ENCODE measurements at regions not wholly inside any gene's neighbourhood (a gene's known extent, or its start where the extent isn't known, plus 50 kb on each side); places are given as distances from the start of the nearest gene placed in this dataset.

DNA sequence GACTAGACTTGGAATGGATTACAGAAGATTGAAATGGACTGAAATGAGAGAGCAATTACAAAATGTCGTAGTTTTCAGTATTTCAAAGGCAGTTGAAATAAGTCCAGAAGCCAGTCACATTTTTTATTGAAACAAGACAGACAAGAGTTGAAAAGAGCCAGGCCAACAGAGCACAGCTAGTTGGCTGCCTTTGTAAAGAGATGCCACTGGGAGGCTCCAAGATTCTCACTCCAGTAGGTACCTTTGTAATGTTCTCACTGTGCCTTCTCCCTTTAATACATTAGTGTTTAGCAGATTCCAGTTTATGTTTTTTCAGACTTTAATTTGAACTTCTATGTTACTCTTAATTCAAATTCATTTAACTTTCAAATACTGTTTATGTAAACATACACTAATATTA, 234.8 kb downstream of the DSEL start:
- no peak overlapping the region for H3K4me3 ChIP-seq (ENCODE audit: low read depth, low read length)
- no CpG with 5 or more reads among the region's 1 CpG for WGBS (ENCODE audit: insufficient coverage)
- no peak for DNase-seq (ENCODE audit: low read depth in 4 of 6, low spot score in 6 of 6)

DNA sequence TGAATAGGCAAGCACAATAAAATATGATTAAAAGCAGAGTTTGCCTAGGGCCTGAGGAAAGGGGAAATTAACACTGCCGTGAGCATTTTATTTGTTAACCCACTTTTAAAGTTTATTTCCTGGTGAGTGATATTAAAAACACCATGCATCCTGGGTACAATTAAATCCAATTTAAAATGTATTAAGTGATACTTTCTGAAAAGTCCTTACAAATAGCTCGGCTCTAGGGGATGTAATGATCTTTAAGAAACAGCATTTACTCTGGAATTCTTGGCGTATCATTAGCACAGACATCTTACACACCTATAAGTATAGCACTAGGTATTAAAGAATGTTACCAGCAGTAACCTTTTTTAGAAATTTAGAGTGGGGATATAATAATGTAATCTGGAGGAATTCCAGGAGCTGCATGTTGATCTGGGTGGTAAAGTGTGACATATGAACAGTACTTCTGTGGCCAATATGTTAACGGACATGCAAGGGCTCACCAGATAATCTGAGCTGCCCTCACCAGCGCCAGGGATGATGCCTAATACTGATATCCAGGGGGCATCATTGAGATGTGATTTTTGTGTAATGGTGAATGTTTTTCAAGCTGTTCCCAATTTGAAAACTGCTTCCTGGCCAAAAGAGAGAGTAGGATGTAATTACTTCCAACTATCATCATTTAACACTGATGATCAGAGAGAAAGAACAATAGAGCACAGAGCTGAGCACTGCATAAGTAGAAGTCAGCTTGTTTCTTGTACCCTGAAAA, 235.9 kb downstream of the DSEL start:
- no peaks in the 10 kb centered on the region for H3K4me1 ChIP-seq (ENCODE audit: control insufficient read depth, insufficient read depth, low read length)
- DNase-seq (ENCODE audit: low read depth in 4 of 6, low spot score in 6 of 6): peak in 2 of 6 donors; percentile 10 to 74
- no peaks in the 10 kb centered on the region for H3K9me3 ChIP-seq (ENCODE audit: control insufficient read depth, insufficient read depth, low read length)
- no peaks in the 10 kb centered on the region for H3K27me3 ChIP-seq (ENCODE audit: control insufficient read depth, insufficient read depth, low read length)
- 73% methylated on average over 1 of the region's 5 CpGs for WGBS (ENCODE audit: insufficient coverage)
- no peaks in the 10 kb centered on the region for H3K36me3 ChIP-seq (ENCODE audit: control insufficient read depth, insufficient read depth, low read length)
- no peak overlapping the region for H3K27ac ChIP-seq (ENCODE audit: low read depth, low read length)
- no peak overlapping the region for H3K4me3 ChIP-seq (ENCODE audit: low read depth, low read length)

More for the DNA sequence above, 234.8 kb downstream of the DSEL start:
- Histone ChIP-seq H3K27me3 (ENCODE audit: control insufficient read depth, insufficient read depth, low read length) (no peaks in the 10 kb centered on the region), H3K4me1 (ENCODE audit: control insufficient read depth, insufficient read depth, low read length) (no peaks in the 10 kb centered on the region), H3K27ac (ENCODE audit: low read depth, low read length) (no peak overlapping the region), H3K9me3 (ENCODE audit: control insufficient read depth, insufficient read depth, low read length) (no peaks in the 10 kb centered on the region), H3K36me3 (ENCODE audit: control insufficient read depth, insufficient read depth, low read length) (no peaks in the 10 kb centered on the region)

DNA sequence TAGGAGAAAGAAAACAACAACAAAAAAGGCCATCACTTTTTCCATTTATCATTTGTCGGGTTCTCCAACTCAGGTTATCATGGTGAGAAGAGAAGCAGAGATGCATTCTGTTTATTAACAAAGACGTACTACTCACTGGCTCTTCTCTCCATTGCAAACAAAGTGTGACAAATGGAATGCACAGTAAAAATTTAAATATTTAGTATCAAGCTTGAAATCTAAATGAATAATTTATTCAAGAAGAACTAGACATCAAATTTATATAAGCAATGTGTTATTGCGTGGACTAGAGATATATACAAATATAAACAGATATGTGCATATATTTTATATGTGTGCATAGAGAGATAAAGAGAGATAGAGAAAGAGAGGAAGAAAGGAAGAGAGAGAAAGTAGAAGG, 236.5 kb downstream of the DSEL start:
- H3K4me3 ChIP-seq (ENCODE audit: low read depth, low read length): no peak overlapping the region
- whole genome bisulfite sequencing (ENCODE audit: insufficient coverage): no CpG with 5 or more reads among the region's 3 CpGs
- H3K4me1 ChIP-seq (ENCODE audit: control insufficient read depth, insufficient read depth, low read length): no peaks in the 10 kb centered on the region
- DNase-seq (ENCODE audit: low read depth in 4 of 6, low spot score in 6 of 6): no peak
- no peaks in the 10 kb centered on the region for H3K36me3 ChIP-seq (ENCODE audit: control insufficient read depth, insufficient read depth, low read length)
- H3K9me3 ChIP-seq (ENCODE audit: control insufficient read depth, insufficient read depth, low read length): no peaks in the 10 kb centered on the region
- no peak overlapping the region for H3K27ac ChIP-seq (ENCODE audit: low read depth, low read length)
- no peaks in the 10 kb centered on the region for H3K27me3 ChIP-seq (ENCODE audit: control insufficient read depth, insufficient read depth, low read length)

DNA sequence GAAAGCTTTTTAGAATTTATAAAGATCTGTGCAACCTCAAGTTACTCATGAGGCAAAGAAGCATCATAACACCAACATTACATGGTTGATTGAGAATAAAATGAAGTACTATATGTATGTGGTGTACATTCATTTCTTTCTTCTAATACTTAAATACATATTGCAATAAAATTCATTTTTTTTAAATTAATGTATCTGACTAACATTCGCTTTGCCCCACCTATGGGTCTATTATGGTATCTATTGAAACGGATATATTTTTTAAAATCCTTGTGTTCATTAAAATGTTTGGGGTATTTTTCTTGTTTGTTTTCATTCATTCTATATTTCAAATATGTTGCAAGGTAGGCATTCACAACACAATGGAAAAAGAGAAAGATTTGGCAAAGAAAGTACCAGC, 237.5 kb downstream of the DSEL start:
- Histone ChIP-seq H3K4me1 (ENCODE audit: control insufficient read depth, insufficient read depth, low read length) (no peaks in the 10 kb centered on the region), H3K9me3 (ENCODE audit: control insufficient read depth, insufficient read depth, low read length) (no peaks in the 10 kb centered on the region), H3K27me3 (ENCODE audit: control insufficient read depth, insufficient read depth, low read length) (no peaks in the 10 kb centered on the region), H3K27ac (ENCODE audit: low read depth, low read length) (no peak overlapping the region), H3K4me3 (ENCODE audit: low read depth, low read length) (no peak overlapping the region), H3K36me3 (ENCODE audit: control insufficient read depth, insufficient read depth, low read length) (no peaks in the 10 kb centered on the region)
- DNase-seq (ENCODE audit: low read depth in 4 of 6, low spot score in 6 of 6): no peak
- no CpG with 5 or more reads among the region's 2 CpGs for WGBS (ENCODE audit: insufficient coverage)

DNA sequence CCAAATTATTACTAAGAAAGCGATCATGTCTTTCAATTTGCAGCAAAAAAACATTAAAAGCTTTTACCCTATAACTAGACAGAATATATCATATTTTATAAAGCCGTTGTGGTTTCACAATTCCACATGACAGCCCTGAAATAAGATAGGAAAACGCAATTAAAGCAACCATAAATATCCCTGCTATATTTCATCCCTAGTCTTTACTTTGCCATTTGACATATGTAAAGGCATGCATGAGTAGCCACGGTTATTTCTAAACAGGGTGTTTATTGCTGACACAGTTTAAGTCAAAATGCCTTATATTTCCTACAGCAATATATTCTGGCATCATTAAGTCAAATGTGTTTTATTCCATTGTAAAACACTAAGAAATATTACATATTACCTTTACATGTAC, 239.9 kb downstream of the DSEL start:
- no peak for DNase-seq (ENCODE audit: low read depth in 4 of 6, low spot score in 6 of 6)

DNA sequence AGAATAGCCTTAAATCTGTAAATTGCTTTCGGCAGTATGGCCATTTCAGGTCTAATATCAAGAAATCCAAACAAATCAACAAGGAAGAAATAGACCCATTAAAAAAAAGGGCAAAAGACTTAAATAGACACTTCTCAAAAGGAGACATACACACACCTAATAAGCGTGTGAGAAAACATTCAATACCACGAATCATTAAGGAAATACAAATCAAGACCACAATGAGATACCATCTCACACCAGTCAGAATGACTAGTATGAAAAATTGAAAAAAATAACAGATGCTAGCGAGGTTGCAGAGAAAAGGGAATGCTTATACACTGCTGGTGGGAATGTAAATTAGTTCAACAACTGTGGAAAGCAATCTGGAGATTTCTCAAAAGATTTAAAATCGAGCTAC, 243.2 kb downstream of the DSEL start:
- no peak overlapping the region for H3K4me3 ChIP-seq (ENCODE audit: low read depth, low read length)
- H3K27me3 ChIP-seq (ENCODE audit: control insufficient read depth, insufficient read depth, low read length): no peaks in the 10 kb centered on the region
- no CpG with 5 or more reads among the region's 5 CpGs for WGBS (ENCODE audit: insufficient coverage)
- no peaks in the 10 kb centered on the region for H3K9me3 ChIP-seq (ENCODE audit: control insufficient read depth, insufficient read depth, low read length)
- H3K4me1 ChIP-seq (ENCODE audit: control insufficient read depth, insufficient read depth, low read length): no peaks in the 10 kb centered on the region
- DNase-seq (ENCODE audit: low read depth in 4 of 6, low spot score in 6 of 6): no peak
- H3K36me3 ChIP-seq (ENCODE audit: control insufficient read depth, insufficient read depth, low read length): no peaks in the 10 kb centered on the region
- no peak overlapping the region for H3K27ac ChIP-seq (ENCODE audit: low read depth, low read length)

More for the DNA sequence above, 239.9 kb downstream of the DSEL start:
- no peaks in the 10 kb centered on the region for H3K36me3 ChIP-seq (ENCODE audit: control insufficient read depth, insufficient read depth, low read length)
- no peak overlapping the region for H3K4me3 ChIP-seq (ENCODE audit: low read depth, low read length)
- H3K9me3 ChIP-seq (ENCODE audit: control insufficient read depth, insufficient read depth, low read length): no peaks in the 10 kb centered on the region
- H3K27me3 ChIP-seq (ENCODE audit: control insufficient read depth, insufficient read depth, low read length): no peaks in the 10 kb centered on the region
- no peaks in the 10 kb centered on the region for H3K4me1 ChIP-seq (ENCODE audit: control insufficient read depth, insufficient read depth, low read length)
- WGBS (ENCODE audit: insufficient coverage): no CpG with 5 or more reads among the region's 4 CpGs
- no peak overlapping the region for H3K27ac ChIP-seq (ENCODE audit: low read depth, low read length)

DNA sequence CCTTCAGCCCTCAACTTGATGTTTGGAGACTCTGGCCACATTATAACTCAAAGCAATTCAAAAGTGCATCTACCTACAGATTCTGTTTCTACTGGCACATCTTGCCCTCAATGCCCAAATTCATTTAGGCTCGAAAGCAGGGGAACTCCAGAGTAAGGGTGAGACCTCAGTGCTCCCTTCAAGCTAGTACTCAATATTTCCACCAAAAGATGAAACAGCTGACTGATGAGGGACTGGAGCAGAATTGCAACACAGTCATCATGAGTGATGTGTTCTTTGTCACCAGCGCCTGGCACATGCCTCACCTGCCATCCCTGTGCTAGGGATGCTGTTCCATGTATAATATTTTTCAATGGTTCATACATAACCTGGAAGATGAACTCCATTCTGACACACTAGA, 247.3 kb downstream of the DSEL start:
- no peaks in the 10 kb centered on the region for H3K27me3 ChIP-seq (ENCODE audit: control insufficient read depth, insufficient read depth, low read length)
- no peaks in the 10 kb centered on the region for H3K4me1 ChIP-seq (ENCODE audit: control insufficient read depth, insufficient read depth, low read length)
- DNase-seq (ENCODE audit: low read depth in 4 of 6, low spot score in 6 of 6): no peak
- H3K4me3 ChIP-seq (ENCODE audit: low read depth, low read length): no peak overlapping the region
- no peaks in the 10 kb centered on the region for H3K9me3 ChIP-seq (ENCODE audit: control insufficient read depth, insufficient read depth, low read length)
- no peaks in the 10 kb centered on the region for H3K36me3 ChIP-seq (ENCODE audit: control insufficient read depth, insufficient read depth, low read length)
- no CpG with 5 or more reads among the region's 2 CpGs for WGBS (ENCODE audit: insufficient coverage)
- no peak overlapping the region for H3K27ac ChIP-seq (ENCODE audit: low read depth, low read length)

DNA sequence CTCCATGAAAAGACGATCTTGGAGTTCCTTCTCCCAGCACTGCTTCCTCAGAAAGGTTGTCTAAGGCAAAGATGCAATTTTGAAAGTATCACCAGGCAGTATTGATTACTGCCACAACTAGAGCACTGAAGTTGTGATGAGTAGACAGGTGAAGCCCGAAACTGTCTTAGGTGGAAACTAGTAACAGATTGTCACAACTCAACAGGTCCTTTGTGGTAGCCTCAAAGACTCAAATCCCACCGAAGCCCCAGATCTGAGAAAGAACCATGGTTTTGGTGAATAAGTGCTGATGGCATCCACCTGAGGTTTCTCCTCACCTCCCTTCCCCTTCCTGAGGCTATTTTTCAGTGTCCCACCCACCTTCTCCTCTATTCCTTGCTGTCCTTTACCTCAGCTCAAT, 248.0 kb downstream of the DSEL start:
- Histone ChIP-seq H3K9me3 (ENCODE audit: control insufficient read depth, insufficient read depth, low read length) (no peaks in the 10 kb centered on the region), H3K36me3 (ENCODE audit: control insufficient read depth, insufficient read depth, low read length) (no peaks in the 10 kb centered on the region), H3K27ac (ENCODE audit: low read depth, low read length) (no peak overlapping the region), H3K27me3 (ENCODE audit: control insufficient read depth, insufficient read depth, low read length) (no peaks in the 10 kb centered on the region), H3K4me3 (ENCODE audit: low read depth, low read length) (no peak overlapping the region), H3K4me1 (ENCODE audit: control insufficient read depth, insufficient read depth, low read length) (no peaks in the 10 kb centered on the region)
- no peak for DNase-seq (ENCODE audit: low read depth in 4 of 6, low spot score in 6 of 6)
- no CpG with 5 or more reads among the region's 3 CpGs for WGBS (ENCODE audit: insufficient coverage)

DNA sequence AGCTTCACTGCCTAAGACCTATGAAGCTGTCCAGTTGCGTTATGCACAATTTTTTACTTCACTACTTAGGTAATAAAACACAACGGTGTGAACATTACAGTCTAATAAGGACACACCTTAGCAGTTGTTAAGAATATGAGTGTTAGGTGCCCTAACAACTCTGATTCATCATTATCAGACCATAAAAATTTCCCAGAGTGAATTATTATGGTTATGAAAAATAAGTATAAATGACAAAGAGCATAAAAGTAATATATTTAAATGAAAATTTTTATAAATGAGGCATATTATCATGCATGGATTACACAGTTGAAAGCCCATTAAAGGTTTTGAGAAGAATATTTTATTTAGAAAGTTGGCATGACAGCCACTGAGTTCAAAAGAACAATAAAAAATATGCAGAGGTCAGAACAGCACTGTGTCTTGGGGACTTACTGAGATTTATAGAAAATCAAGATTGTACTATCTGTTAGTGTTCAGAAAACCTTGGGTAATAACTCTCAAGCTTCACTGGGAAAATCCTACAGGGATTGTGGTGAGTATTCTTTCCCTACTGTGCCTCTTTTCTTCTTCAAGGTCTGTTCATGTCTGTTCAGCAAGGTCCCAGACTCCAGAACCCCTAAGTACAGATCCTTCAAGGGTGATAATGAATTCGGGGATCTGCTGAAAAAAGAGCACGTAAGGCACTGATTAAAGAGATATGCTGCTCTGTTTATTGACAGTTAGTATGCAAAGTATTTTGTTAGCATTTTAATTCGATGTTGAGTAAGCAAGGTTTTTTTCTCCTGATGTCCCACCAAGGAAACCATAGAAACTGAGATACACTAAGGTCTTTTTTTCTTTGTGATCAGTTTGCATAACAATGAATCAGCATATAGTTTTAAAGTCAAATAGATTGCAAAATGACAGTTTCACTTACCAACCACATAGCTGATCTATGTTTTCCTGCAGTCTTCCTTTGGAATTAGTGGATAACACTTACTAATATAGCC, 250.0 kb downstream of the DSEL start:
- Histone ChIP-seq H3K9me3 (ENCODE audit: control insufficient read depth, insufficient read depth, low read length) (no peaks in the 10 kb centered on the region), H3K36me3 (ENCODE audit: control insufficient read depth, insufficient read depth, low read length) (no peaks in the 10 kb centered on the region), H3K4me3 (ENCODE audit: low read depth, low read length) (no peak overlapping the region), H3K27ac (ENCODE audit: low read depth, low read length) (no peak overlapping the region), H3K27me3 (ENCODE audit: control insufficient read depth, insufficient read depth, low read length) (no peaks in the 10 kb centered on the region), H3K4me1 (ENCODE audit: control insufficient read depth, insufficient read depth, low read length) (no peaks in the 10 kb centered on the region)
- DNase-seq (ENCODE audit: low read depth in 4 of 6, low spot score in 6 of 6): no peak
- WGBS (ENCODE audit: insufficient coverage): no CpG with 5 or more reads among the region's 5 CpGs

Measured in spinal cord (tissue), 9 donors.